Glomerular endothelial cell (primary cell): ENCODE measurements at regions not wholly inside any gene's neighbourhood (a gene's known extent, or its start where the extent isn't known, plus 50 kb on each side); places are given as distances from the start of the nearest gene placed in this dataset.

Experiments used
- DNase-seq: peaks from one replicate; pipeline ENCODE4 v3.0.0-alpha.2; 2011; ENCODE audit warnings: low read depth, low spot score; ENCODE audit errors: extremely low read depth

GRCh38 chr20:63117151-63117550, 98.8 kb downstream of the YTHDF1 start:
- no peak for DNase-seq

- DNase-seq = no peak
Measured at GRCh38 chr20:63116412-63117106, 99.4 kb downstream of the YTHDF1 start.

GRCh38 chr20:63115651-63116411, 100.1 kb downstream of the YTHDF1 start:
- no peak for DNase-seq

- no peak for DNase-seq
Measured at GRCh38 chr20:63114693-63115311, 101.1 kb downstream of the YTHDF1 start.

GRCh38 chr20:63114006-63114692, 101.8 kb downstream of the YTHDF1 start:
- no peak for DNase-seq

- no peak for DNase-seq
Measured at GRCh38 chr20:63112491-63113219, 103.3 kb downstream of the YTHDF1 start.

- no peak for DNase-seq
Measured at GRCh38 chr20:63108247-63108646, 101.5 kb upstream of the BHLHE23 start.

GRCh38 chr20:63107449-63108200, 100.9 kb upstream of the BHLHE23 start:
- no peak for DNase-seq

GRCh38 chr20:63106765-63107448, 100.1 kb upstream of the BHLHE23 start:
- DNase-seq = no peak

- no peak for DNase-seq
Measured at GRCh38 chr20:63106108-63106764, 99.5 kb upstream of the BHLHE23 start.

- no peak for DNase-seq
Measured at GRCh38 chr20:63105211-63106107, 98.7 kb upstream of the BHLHE23 start.

- no peak for DNase-seq
Measured at GRCh38 chr20:63104312-63105181, 97.8 kb upstream of the BHLHE23 start.

GRCh38 chr20:63103402-63104311, 96.9 kb upstream of the BHLHE23 start:
- no peak for DNase-seq

- DNase-seq = no peak
Measured at GRCh38 chr20:63102721-63103375, 96.1 kb upstream of the BHLHE23 start.
